A549 (cell line): ENCODE measurements at regions not wholly inside any gene's neighbourhood (a gene's known extent, or its start where the extent isn't known, plus 50 kb on each side); places are given as distances from the start of the nearest gene placed in this dataset.

Experiments
- EHMT2 ChIP-seq: fragments of 200-600 bp; sonication (generic); IDR thresholded peaks from 2 replicates; pipeline ENCODE4 v1.6.1; 2016; ENCODE audit warnings: antibody characterized with exemption, low read depth, mild to moderate bottlenecking, moderate library complexity
- EP300 ChIP-seq, 2 experiments: fragments of >200 bp; sonication (Bioruptor Twin); formaldehyde crosslinking; IDR thresholded peaks; 2 replicates in 1 of 2; 3 replicates in 1 of 2; pipeline ENCODE4 v1.6.1; 2016 to 2017
- KDM5A ChIP-seq: fragments of 200-600 bp; sonication (generic); IDR thresholded peaks from 2 replicates; pipeline ENCODE4 v1.6.1; 2016; ENCODE audit warnings: antibody characterized with exemption, mild to moderate bottlenecking
- POLR2A ChIP-seq: IDR thresholded peaks from 2 replicates; pipeline ENCODE4 v1.6.1; 2012; ENCODE audit warnings: mild to moderate bottlenecking, low read length
- RAD21 ChIP-seq, 2 experiments: fragments of >200 bp in 1 of 2; sonication (Bioruptor Twin) in 1 of 2; formaldehyde crosslinking in 1 of 2; IDR thresholded peaks in 1 of 2; conservative IDR thresholded peaks in 1 of 2; 2 replicates in 1 of 2; 3 replicates in 1 of 2; pipeline ENCODE4 v1.6.1; 2012 to 2018; ENCODE audit warnings: inconsistent platforms in 1 of 2
- RFX5 ChIP-seq: fragments of 450-650 bp; IDR thresholded peaks from 2 replicates; pipeline ENCODE4 v1.7.1; 2014; ENCODE audit warnings: antibody characterized with exemption, mild to moderate bottlenecking, moderate library complexity
- SMC3 ChIP-seq: fragments of >200 bp; sonication (Bioruptor Twin); formaldehyde crosslinking; IDR thresholded peaks from 3 replicates; pipeline ENCODE4 v1.6.1; 2018; ENCODE audit warnings: inconsistent platforms
- TP53 ChIP-seq: fragments of 250-450 bp; sonication (Bioruptor Pico); IDR thresholded peaks from 2 replicates; pipeline ENCODE4 v1.5.0; 2021; ENCODE audit warnings: mild to moderate bottlenecking, moderate library complexity
- TF ChIP-seq, protein P1 (sequence below): IDR thresholded peaks from 2 replicates; pipeline ENCODE4 v1.6.1; 2012
- TF ChIP-seq, protein P2 (sequence below): fragments of >200 bp; sonication (Bioruptor Twin); formaldehyde crosslinking; IDR thresholded peaks from 3 replicates; pipeline ENCODE4 v1.5.1; 2016

DNA sequence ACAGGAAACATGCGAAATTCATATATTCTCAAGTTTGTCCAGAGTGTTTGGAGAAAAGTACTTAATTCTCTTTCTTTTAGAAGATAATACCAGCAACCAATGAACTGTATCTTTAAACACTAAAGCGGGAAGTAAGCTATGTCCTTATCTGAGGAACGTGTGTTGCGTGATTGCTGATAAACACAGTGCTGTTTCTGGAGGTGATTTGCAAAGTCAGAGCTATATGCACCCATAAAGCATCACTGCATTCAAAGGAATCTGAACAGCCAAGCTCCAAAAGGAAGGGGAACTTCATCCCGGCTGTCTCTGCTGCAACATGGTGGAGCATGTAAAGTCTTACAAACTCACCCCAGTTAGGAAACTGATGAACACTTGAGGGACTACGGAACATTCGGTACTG is 271.7 kb upstream of the FN1 start:
- TF ChIP-seq, protein P1, sequence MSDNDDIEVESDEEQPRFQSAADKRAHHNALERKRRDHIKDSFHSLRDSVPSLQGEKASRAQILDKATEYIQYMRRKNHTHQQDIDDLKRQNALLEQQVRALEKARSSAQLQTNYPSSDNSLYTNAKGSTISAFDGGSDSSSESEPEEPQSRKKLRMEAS = no peak
- no peak for TF ChIP-seq RAD21 (conservative IDR thresholded peaks at IDR 0.05 in 1 of 2, IDR thresholded peaks at IDR 0.05 in 1 of 2)
- TF ChIP-seq, protein P2, sequence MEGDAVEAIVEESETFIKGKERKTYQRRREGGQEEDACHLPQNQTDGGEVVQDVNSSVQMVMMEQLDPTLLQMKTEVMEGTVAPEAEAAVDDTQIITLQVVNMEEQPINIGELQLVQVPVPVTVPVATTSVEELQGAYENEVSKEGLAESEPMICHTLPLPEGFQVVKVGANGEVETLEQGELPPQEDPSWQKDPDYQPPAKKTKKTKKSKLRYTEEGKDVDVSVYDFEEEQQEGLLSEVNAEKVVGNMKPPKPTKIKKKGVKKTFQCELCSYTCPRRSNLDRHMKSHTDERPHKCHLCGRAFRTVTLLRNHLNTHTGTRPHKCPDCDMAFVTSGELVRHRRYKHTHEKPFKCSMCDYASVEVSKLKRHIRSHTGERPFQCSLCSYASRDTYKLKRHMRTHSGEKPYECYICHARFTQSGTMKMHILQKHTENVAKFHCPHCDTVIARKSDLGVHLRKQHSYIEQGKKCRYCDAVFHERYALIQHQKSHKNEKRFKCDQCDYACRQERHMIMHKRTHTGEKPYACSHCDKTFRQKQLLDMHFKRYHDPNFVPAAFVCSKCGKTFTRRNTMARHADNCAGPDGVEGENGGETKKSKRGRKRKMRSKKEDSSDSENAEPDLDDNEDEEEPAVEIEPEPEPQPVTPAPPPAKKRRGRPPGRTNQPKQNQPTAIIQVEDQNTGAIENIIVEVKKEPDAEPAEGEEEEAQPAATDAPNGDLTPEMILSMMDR = no peak
- TF ChIP-seq EP300 (IDR thresholded peaks at IDR 0.05) = no peak
- TF ChIP-seq SMC3 = no peak
- TF ChIP-seq TP53 (CRISPR knock-in tag) = no peak
- TF ChIP-seq POLR2A = no peak
- no peak for TF ChIP-seq EHMT2
- TF ChIP-seq RFX5 = no peak
- TF ChIP-seq KDM5A = no peak
